T-cell (primary cell): ENCODE measurements at regions not wholly inside any gene's neighbourhood (a gene's known extent, or its start where the extent isn't known, plus 50 kb on each side); places are given as distances from the start of the nearest gene placed in this dataset.

ENCODE experiments used
- ATAC-seq, 4 experiments: fragments of 200-7000 bp in 3 of 4; fragments of 150-1000 bp in 1 of 4; cut with Tn5 transposase; replicated peaks in 1 of 4; 1 replicate in 3 of 4; 2 replicates in 1 of 4; pipeline ENCODE4 v1.10.0; 2021; ENCODE audit warnings: moderate library complexity in 3 of 4, mild to moderate bottlenecking in 2 of 4, moderate number of reproducible peaks in 1 of 4
- CTCF ChIA-PET, 2 donors: fragments of 300-600 bp; sonication (Branson Sonifier 250); formaldehyde crosslinking; loops; one replicate each; lab custom pipeline; 2022; ENCODE audit warnings: antibody characterized with exemption in 2 of 2; lab: Charles Lee
- POLR2A ChIA-PET, 2 donors: fragments of 300-600 bp; sonication (Branson Sonifier 250); formaldehyde crosslinking; loops; one replicate each; lab custom pipeline; 2022; ENCODE audit warnings: antibody characterized with exemption in 2 of 2; lab: Charles Lee
- DNase-seq, 35 experiments: peaks; one replicate each; pipeline versions ENCODE4 v3.0.0 to v3.0.0-alpha.2; 2013 to 2023
- H3K27ac ChIP-seq: one replicate; pipeline ENCODE4 v1.5.1; 2013; ENCODE audit warnings: low read length
- H3K27me3 ChIP-seq, 2 experiments: replicated peaks in 1 of 2; 1 replicate in 1 of 2; 2 replicates in 1 of 2; pipeline versions ENCODE4 v1.6.1 to v1.7.0; 2013; ENCODE audit warnings: low read length in 1 of 2, mixed read lengths in 1 of 2; ENCODE audit not compliant: control insufficient read depth in 2 of 2, insufficient read depth in 2 of 2; ENCODE audit errors: extremely low read depth in 1 of 2
- H3K36me3 ChIP-seq, 2 donors: 1 replicate in 1 of 2; 2 replicates in 1 of 2; pipeline versions ENCODE4 v1.6.1 to v1.7.0; 2013; ENCODE audit warnings: low read length in 1 of 2; ENCODE audit not compliant: control insufficient read depth in 2 of 2, insufficient read depth in 1 of 2; ENCODE audit errors: extremely low read depth in 1 of 2
- H3K4me1 ChIP-seq, 2 experiments: 1 replicate in 1 of 2; 2 replicates in 1 of 2; pipeline versions ENCODE4 v1.6.1 to v1.7.0; 2013; ENCODE audit warnings: low read length in 2 of 2, mixed read lengths in 1 of 2; ENCODE audit not compliant: insufficient read depth in 2 of 2, control insufficient read depth in 1 of 2; ENCODE audit errors: extremely low read depth in 1 of 2
- H3K4me3 ChIP-seq, 2 donors: 1 replicate in 1 of 2; 2 replicates in 1 of 2; pipeline versions ENCODE4 v1.5.1 to v1.7.0; 2013; ENCODE audit warnings: mild to moderate bottlenecking in 2 of 2, low read length in 1 of 2, moderate library complexity in 1 of 2; ENCODE audit not compliant: control insufficient read depth in 1 of 2; ENCODE audit errors: extremely low read depth in 1 of 2
- H3K9me3 ChIP-seq: 2 replicates; pipeline ENCODE4 v1.7.0; 2013
- H3K27ac Mint-ChIP-seq, 2 donors: one replicate each; pipeline ENCODE4 v1.8.0; 2020 to 2021; ENCODE audit warnings: mild to moderate bottlenecking in 2 of 2, mixed read lengths in 2 of 2
- H3K27me3 Mint-ChIP-seq, 2 donors: one replicate each; pipeline ENCODE4 v1.8.0; 2021 to 2022; ENCODE audit warnings: mixed read lengths in 2 of 2
- H3K36me3 Mint-ChIP-seq: one replicate; pipeline ENCODE4 v1.8.0; 2021; ENCODE audit warnings: mixed read lengths
- H3K4me1 Mint-ChIP-seq, 3 donors: one replicate each; pipeline ENCODE4 v1.8.0; 2020 to 2022; ENCODE audit warnings: mixed read lengths in 3 of 3, mild to moderate bottlenecking in 1 of 3
- H3K4me3 Mint-ChIP-seq, 3 donors: one replicate each; pipeline ENCODE4 v1.8.0; 2020 to 2022; ENCODE audit warnings: mild to moderate bottlenecking in 3 of 3, mixed read lengths in 3 of 3, moderate library complexity in 3 of 3
- H3K9me3 Mint-ChIP-seq, 3 donors: one replicate each; pipeline ENCODE4 v1.8.0; 2020 to 2022; ENCODE audit warnings: mixed read lengths in 3 of 3
- WGBS: methylation state at CpG from one replicate; pipeline ENCODE4 v1.1.5; 2013; ENCODE audit warnings: missing lambda C conversion rate; ENCODE audit not compliant: insufficient coverage; 5-methylcytosine and 5-hydroxymethylcytosine counted together

GRCh38 chr17:79210638-79211037, 136.0 kb downstream of the ENGASE start:
- WGBS, result 71% methylated on average over 7 of the region's 10 CpGs
- no peak overlapping the region for H3K27ac Mint-ChIP-seq
- Histone ChIP-seq H3K9me3 (no peaks in the 10 kb centered on the region), H3K27ac (no peak overlapping the region), H3K4me3 (no peak overlapping the region), H3K36me3 (no peaks in the 10 kb centered on the region), H3K27me3 (peaks cover 0 to 75% of the 10 kb centered on the region in 2 experiments), H3K4me1 (no peaks in the 10 kb centered on the region)
- ChIA-PET POLR2A (no interaction called here), CTCF (no interaction called here)
- H3K9me3 Mint-ChIP-seq, result no peaks in the 10 kb centered on the region
- no peak overlapping the region for H3K4me3 Mint-ChIP-seq
- H3K4me1 Mint-ChIP-seq, result no peaks in the 10 kb centered on the region
- H3K36me3 Mint-ChIP-seq, result no peaks in the 10 kb centered on the region
- no peak for ATAC-seq
- peaks cover 27 to 42% of the 10 kb centered on the region in 2 donors for H3K27me3 Mint-ChIP-seq
- no peak for DNase-seq

DNA sequence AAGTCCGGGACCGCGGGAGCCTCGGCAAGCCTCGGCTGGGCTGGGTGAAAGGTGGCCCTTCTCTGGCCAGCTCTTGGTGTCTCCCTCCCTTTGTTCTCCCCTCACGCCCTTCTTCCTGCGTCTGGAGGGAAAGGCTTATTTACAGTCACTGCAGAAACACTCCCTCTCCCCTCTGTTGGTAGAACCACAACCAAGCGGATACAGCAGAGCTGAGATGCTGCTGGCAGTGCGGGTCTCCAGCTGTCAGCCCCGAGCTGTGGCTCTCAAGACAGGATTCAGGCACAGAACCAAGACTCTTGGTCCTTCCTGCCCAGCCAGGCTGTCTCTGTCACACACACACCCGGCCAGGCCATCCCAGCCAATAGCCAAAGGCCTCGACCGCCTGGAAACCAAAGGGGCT, 133.3 kb downstream of the ENGASE start:
- peaks cover 0 to 53% of the 10 kb centered on the region in 2 experiments for H3K27me3 ChIP-seq
- ATAC-seq (no peak), DNase-seq (no peak)
- no peak overlapping the region for H3K27ac Mint-ChIP-seq
- POLR2A ChIA-PET, result no interaction called here
- no peaks in the 10 kb centered on the region for H3K36me3 ChIP-seq
- no peaks in the 10 kb centered on the region for H3K36me3 Mint-ChIP-seq
- WGBS, result 31% methylated on average over 10 of the region's 13 CpGs
- no peak overlapping the region for H3K27ac ChIP-seq
- no peak overlapping the region for H3K4me3 Mint-ChIP-seq
- no peak overlapping the region for H3K4me3 ChIP-seq
- H3K9me3 Mint-ChIP-seq, result no peaks in the 10 kb centered on the region
- peaks cover 13 to 30% of the 10 kb centered on the region in 2 donors for H3K27me3 Mint-ChIP-seq
- H3K4me1 ChIP-seq, result no peaks in the 10 kb centered on the region
- CTCF ChIA-PET, result no interaction called here
- H3K9me3 ChIP-seq, result no peaks in the 10 kb centered on the region
- H3K4me1 Mint-ChIP-seq, result no peaks in the 10 kb centered on the region

- H3K4me3 ChIP-seq, result no peak overlapping the region
- DNase-seq, result no peak
- Mint-ChIP-seq H3K4me3 (no peak overlapping the region), H3K27ac (no peak overlapping the region), H3K27me3 (peaks cover 20 to 39% of the 10 kb centered on the region in 2 donors), H3K4me1 (no peaks in the 10 kb centered on the region), H3K9me3 (no peaks in the 10 kb centered on the region), H3K36me3 (no peaks in the 10 kb centered on the region)
- POLR2A ChIA-PET, result no interaction called here
- no peaks in the 10 kb centered on the region for H3K36me3 ChIP-seq
- ATAC-seq, result no peak
- H3K27me3 ChIP-seq, result peaks cover 0 to 56% of the 10 kb centered on the region in 2 experiments
- no peaks in the 10 kb centered on the region for H3K9me3 ChIP-seq
- H3K27ac ChIP-seq, result no peak overlapping the region
- H3K4me1 ChIP-seq, result no peaks in the 10 kb centered on the region
- CTCF ChIA-PET, result no interaction called here
- WGBS, result 86% methylated on average over 3 of the region's 6 CpGs
Observed at GRCh38 chr17:79205688-79206205, 131.1 kb downstream of the ENGASE start.

DNA sequence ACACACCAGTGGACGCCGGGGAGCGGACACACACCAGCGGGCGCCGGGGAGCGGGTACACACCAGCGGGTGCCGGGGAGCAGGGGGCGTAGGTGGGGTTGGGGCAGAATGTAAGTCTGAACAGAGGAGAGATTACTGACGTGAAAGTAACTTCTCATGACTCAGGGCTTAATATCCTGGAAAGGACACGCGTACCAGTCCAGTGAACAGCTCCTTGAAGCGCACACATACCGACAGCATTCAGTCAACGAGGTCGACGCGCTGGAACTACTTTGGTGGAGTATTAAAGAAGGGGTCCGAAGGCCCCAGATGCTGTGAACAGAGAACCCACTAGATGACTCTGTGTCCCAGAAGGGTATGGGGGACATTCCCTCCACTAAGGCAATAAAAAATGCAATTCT, 129.6 kb downstream of the ENGASE start:
- Histone ChIP-seq H3K36me3 (no peaks in the 10 kb centered on the region), H3K4me3 (no peak overlapping the region), H3K9me3 (no peaks in the 10 kb centered on the region), H3K27ac (no peak overlapping the region), H3K27me3 (peaks cover 0 to 59% of the 10 kb centered on the region in 2 experiments), H3K4me1 (no peaks in the 10 kb centered on the region)
- Mint-ChIP-seq H3K4me3 (no peak overlapping the region), H3K27ac (no peak overlapping the region), H3K9me3 (no peaks in the 10 kb centered on the region), H3K27me3 (peaks cover 16 to 45% of the 10 kb centered on the region in 2 donors), H3K36me3 (no peaks in the 10 kb centered on the region), H3K4me1 (no peaks in the 10 kb centered on the region)
- DNase-seq, result no peak
- ATAC-seq, result no peak
- POLR2A ChIA-PET, result no interaction called here
- CTCF ChIA-PET, result no interaction called here
- 89% methylated on average over 13 of the region's 20 CpGs for WGBS

DNA sequence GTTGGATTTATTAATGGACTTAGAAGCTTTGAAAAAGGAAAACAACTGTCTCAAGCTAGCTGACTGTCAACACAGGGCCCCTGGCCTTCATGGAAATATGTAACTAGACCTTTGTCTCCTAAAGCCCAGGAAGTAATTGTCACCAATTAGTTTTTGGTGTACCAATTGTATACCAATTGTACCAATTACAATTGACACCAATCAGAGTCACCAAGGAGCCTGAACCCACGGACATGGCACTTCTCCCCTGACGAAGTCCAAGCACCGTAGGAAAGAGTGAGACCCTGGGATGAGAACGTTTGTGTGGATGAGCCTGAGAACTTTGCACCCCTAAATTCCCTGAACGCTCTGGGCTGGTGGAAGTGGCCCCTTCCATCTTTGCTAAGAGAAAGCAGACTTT, 129.0 kb downstream of the ENGASE start:
- WGBS, result 75% methylated on average over 2 of the region's 5 CpGs
- DNase-seq, result no peak
- ChIA-PET POLR2A (no interaction called here), CTCF (no interaction called here)
- no peak for ATAC-seq
- Histone ChIP-seq H3K4me1 (no peaks in the 10 kb centered on the region), H3K27ac (no peak overlapping the region), H3K4me3 (no peak overlapping the region), H3K36me3 (no peaks in the 10 kb centered on the region), H3K9me3 (no peaks in the 10 kb centered on the region), H3K27me3 (peaks cover 0 to 60% of the 10 kb centered on the region in 2 experiments)
- H3K27me3 Mint-ChIP-seq, result peaks cover 13 to 46% of the 10 kb centered on the region in 2 donors
- no peaks in the 10 kb centered on the region for H3K36me3 Mint-ChIP-seq
- no peaks in the 10 kb centered on the region for H3K4me1 Mint-ChIP-seq
- no peaks in the 10 kb centered on the region for H3K9me3 Mint-ChIP-seq
- H3K4me3 Mint-ChIP-seq, result no peak overlapping the region
- H3K27ac Mint-ChIP-seq, result no peak overlapping the region

DNA sequence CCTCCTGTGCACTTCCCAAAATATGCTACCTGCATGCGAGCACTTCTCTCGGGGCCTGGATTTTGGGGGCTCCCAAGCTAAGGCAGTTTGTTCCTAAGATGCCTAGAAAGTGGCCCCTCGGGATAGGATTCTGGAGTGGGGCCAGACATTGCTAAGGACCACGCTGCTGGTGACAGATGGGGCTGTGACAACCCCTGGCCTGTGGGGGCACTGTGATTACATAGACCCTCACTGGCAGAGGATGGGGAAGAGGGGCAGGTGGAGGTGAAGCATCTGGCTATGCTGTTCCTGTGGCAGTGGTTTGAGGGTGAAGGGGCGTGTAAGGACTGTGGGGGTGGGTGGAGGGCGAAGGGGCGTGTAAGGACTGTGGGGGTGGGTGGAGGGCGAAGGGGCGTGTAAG, 128.4 kb downstream of the ENGASE start:
- DNase-seq (no peak), ATAC-seq (no peak)
- ChIA-PET POLR2A (no interaction called here), CTCF (no interaction called here)
- Mint-ChIP-seq H3K9me3 (no peaks in the 10 kb centered on the region), H3K4me3 (no peak overlapping the region), H3K36me3 (no peaks in the 10 kb centered on the region), H3K4me1 (no peaks in the 10 kb centered on the region), H3K27me3 (peaks cover 13 to 51% of the 10 kb centered on the region in 2 donors), H3K27ac (no peak overlapping the region)
- Histone ChIP-seq H3K4me3 (no peak overlapping the region), H3K27me3 (peaks cover 0 to 60% of the 10 kb centered on the region in 2 experiments), H3K9me3 (no peaks in the 10 kb centered on the region), H3K4me1 (no peaks in the 10 kb centered on the region), H3K27ac (no peak overlapping the region), H3K36me3 (no peaks in the 10 kb centered on the region)
- 75% methylated on average over 2 of the region's 9 CpGs for WGBS

- Histone ChIP-seq H3K27me3 (peaks cover 0 to 60% of the 10 kb centered on the region in 2 experiments), H3K27ac (no peak overlapping the region), H3K36me3 (no peaks in the 10 kb centered on the region), H3K4me1 (no peaks in the 10 kb centered on the region), H3K4me3 (no peak overlapping the region), H3K9me3 (no peaks in the 10 kb centered on the region)
- Mint-ChIP-seq H3K36me3 (no peaks in the 10 kb centered on the region), H3K27ac (no peak overlapping the region), H3K4me3 (no peak overlapping the region), H3K27me3 (peaks cover 13 to 51% of the 10 kb centered on the region in 2 donors), H3K9me3 (no peaks in the 10 kb centered on the region), H3K4me1 (no peaks in the 10 kb centered on the region)
- WGBS, result 66% methylated on average over 11 of the region's 12 CpGs
- ChIA-PET POLR2A (no interaction called here), CTCF (no interaction called here)
- DNase-seq, result no peak
- no peak for ATAC-seq
Observed at GRCh38 chr17:79202480-79202879, 127.9 kb downstream of the ENGASE start.
